Amygdala (tissue), 56 donors: ENCODE measurements at regions not wholly inside any gene's neighbourhood (a gene's known extent, or its start where the extent isn't known, plus 50 kb on each side); places are given as distances from the start of the nearest gene placed in this dataset.

Source experiments
- DNase-seq, 56 donors: peaks; one replicate each; lab custom pipeline; 2025; lab: John Stamatoyannopoulos, UW

DNA sequence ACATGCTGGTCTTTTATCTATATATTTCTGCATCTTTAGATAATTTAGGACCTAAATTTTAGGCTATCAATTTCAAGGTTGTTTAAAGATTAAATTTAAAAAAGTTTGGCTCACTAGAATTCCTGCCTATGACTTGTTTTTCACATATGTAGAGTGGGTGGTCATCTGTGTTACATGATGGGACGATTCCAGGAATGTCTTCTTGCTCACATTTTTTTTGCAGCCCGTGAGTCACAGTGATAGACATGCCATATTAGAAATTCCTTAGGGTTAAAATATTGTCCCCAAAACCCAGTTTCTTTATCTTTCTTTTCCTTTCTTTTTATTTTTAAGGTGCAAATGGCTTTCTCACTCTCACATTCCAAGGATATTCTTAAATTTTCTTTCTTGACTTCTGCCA lies 652.0 kb downstream of the PLCL1 start:
- no peak for DNase-seq

GRCh38 chr2:198453866-198454265 lies 649.5 kb downstream of the PLCL1 start:
- no peak for DNase-seq

DNA sequence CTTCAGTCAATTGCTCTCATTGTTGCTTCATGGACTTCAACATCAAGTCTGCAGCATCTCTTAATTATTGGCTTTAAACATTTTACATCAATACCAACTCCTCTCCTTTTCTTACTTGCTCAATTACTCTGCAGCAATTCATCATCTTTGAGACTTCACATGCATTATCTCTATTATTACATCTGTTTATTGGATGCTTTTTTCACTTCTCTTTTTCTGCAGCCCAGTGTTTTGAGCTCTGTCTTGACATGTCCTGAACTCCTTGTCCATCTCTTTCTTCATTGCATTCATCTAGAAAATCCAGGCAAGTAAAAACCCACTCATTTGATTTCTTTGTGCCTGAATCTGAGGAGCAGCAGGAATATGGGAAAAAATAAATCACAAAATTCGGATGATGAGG lies 647.9 kb downstream of the PLCL1 start:
- no peak for DNase-seq

DNA sequence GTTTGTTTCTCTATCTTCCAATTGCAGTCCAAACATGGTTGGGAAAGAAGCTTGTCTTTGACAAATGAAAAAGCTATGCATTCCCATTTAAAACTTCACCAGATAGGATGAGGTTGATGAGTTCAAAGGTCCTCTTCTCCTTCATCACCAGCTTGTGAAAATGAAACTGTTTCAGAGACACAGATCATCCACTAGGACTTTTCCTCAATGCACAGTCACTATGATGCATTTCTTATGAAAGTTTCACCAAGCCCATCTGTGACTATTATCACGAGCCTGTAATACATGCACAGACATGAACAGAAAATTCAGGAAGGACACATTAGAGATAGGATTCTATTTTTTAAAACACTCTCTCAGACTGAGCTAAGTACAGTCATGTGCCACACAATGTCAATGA lies 644.4 kb downstream of the PLCL1 start:
- no peak for DNase-seq

DNA sequence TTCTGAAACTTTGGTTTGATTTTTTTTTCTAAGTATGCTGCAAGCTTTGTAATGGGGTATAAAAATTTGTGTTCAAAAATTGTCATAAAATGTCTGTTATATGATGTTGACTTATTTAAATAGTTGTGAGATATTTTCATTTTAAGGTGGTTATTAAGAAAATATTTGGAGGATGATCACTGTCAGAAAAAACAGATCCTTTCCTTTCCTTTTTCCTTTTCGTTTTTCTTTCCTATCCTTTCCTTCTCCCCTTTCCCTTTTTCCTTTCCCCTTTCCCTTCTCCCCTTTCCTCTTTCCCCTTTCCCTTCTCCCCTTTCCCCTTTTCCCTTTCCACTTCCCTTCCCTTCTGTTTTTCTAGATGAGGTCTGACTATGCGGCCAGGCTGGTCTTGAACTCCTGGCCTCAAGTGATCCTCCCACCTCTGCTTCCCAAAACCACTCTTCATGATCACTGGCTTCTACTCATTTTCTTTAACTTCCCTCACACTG lies 640.5 kb downstream of the PLCL1 start:
- DNase-seq = no peak

DNA sequence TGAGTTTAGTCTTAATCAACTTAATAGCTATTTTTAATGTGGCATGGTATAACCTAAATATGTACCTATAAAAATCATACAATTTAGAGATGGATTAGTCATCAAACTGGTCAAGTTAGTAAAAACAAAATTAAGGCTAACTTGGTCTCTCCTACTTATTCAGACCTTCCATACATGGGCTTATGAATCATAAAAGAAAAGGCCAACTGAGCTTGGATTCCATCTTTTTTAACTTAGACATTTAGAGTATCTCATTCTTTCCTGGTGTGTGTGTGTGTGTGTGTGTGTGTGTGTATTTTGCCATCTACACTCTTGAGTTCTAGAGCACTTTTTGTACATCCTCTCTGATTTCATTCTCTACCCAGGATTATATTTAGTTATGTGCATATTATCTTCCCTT lies 637.5 kb downstream of the PLCL1 start:
- DNase-seq = no peak

DNA sequence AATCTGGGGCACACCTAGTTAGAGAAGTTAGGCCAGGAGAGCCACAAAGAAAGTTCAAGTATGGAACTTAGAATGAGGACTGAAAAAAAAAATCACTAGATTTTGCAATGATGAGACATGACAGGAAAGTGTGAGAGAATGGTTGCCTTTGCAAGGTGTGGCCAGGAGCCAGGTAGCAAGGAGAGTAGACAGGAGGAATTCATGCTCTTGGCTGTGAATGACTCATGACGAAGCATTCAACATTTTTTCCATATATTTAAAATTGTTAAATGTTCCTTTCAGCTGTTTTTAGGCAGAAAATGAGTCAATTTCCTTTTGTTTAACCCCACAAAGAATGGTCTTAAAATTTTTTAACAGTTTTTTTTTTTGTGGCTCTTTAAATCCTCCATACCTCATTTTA lies 636.9 kb downstream of the PLCL1 start:
- no peak for DNase-seq

DNA sequence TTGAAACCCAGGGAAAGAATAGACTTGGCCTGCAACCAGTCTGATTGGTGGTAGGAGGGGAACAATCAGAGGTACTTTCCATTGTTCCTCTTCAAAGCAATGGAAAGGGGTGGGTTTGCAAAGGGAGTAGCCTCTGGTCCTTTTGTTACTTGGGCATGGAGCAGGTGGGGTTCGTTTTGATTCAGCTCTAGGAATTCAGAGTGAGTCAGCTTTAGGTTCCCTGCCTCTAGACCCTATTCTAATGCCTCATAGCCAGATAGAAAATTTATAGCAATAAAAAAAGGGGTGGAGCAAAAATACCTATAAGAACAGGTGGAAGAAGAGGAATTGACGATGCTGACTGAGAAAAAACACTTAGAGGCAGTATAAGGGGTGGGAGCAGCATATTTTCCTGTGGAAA lies 636.4 kb downstream of the PLCL1 start:
- no peak for DNase-seq

- no peak for DNase-seq
Observed at GRCh38 chr2:198438331-198438730, 633.9 kb downstream of the PLCL1 start.

DNA sequence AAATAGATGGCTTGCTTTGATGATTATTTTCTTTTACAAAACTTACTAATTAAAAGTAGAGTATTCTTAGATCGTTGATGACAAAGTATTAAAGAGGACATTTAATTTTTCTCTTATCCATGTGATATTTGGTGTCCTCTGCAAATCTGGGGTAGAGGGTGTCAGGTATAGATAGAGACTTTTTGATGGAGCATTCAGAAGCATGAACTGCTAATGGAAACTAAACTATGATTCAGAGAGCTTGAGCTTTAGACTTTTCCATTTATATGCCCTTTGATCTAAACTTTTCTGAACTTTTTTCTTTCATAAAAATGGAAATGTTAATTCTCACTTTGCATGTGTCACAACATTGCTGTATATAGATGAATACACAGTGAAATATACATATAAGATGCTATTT lies 619.7 kb downstream of the PLCL1 start:
- DNase-seq = no peak

DNA sequence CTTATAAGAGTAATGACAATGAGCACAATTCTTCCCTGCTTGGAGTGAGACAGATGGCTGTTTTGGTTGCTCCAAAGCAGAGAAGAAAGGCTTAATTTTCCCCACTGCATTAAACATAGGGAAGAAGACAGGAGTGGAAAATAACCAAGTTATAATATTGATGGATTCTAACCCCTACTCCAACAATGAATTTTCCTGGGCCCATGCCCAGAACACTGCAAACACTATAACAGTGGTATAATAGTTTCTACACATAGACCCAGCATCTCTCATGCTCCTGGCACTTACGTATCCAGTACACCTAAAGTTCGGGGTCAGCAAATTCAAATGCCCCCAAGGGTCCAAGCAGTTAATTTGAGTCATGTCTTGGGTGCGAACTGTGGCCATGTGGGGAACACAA lies 613.4 kb downstream of the PLCL1 start:
- no peak for DNase-seq

GRCh38 chr2:198414976-198415375 lies 610.6 kb downstream of the PLCL1 start:
- no peak for DNase-seq

DNA sequence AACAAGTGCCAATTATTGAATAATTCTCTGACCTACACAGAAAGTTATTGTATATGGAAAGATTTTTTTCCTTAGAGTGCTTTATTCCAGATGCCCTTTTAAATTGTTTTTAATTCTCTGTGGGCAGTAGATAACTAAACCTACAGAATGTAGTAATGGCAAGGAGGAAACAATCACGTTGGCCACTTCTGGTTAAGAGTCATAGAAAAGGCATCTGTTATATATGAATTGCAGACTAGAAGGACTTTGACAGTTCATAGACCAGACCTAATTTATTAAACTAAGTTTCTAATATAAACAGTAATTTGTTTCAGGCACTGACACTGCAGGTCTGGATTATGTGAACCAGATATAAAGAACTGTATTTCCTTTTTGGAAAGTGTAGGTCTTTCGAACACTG lies 607.5 kb downstream of the PLCL1 start:
- DNase-seq = no peak

GRCh38 chr2:198408171-198408570 lies 603.8 kb downstream of the PLCL1 start:
- DNase-seq = no peak

DNA sequence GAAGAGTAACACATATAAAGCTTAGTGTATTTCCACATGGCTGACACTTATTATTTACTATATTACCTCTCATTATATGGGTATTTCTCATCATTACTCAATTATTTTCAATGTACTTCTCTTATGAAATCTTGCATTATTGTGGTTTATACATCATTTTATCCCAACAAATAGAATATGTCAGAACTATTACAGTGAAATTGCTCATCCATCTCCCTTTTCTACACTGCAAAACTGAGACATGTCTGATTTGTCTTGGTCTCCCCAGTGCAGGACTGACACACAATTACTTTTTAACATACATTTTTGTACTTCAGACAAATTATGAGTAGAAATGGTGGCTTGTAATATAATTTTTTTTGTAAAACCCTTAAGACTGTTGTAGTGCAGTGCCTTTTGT lies 600.9 kb downstream of the PLCL1 start:
- no peak for DNase-seq

GRCh38 chr2:198401644-198402043 lies 597.3 kb downstream of the PLCL1 start:
- no peak for DNase-seq

DNA sequence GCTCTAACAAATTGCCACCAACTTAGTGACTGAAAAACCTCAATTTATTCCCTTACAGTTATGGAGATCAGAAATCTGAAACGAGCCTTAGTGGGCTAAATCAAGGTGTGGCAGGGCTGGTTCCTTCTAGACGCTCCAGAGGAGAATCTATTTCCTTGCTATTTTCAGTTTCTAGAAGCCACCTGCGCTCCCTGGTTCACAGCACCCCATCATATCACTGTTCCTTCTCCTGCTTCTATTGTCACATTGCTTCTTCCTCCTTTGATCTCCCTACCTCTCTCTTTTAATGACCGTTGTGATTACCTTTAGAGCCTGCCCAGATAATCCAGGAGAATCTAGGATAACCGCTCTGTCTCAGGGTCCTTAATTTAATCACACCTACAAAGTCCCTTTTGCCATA lies 596.6 kb downstream of the PLCL1 start:
- DNase-seq = no peak

GRCh38 chr2:198394208-198394607 lies 589.8 kb downstream of the PLCL1 start:
- DNase-seq = no peak

- no peak for DNase-seq
Observed at GRCh38 chr2:198390670-198391069, 586.3 kb downstream of the PLCL1 start.

GRCh38 chr2:198387677-198388076 lies 583.3 kb downstream of the PLCL1 start:
- no peak for DNase-seq

DNA sequence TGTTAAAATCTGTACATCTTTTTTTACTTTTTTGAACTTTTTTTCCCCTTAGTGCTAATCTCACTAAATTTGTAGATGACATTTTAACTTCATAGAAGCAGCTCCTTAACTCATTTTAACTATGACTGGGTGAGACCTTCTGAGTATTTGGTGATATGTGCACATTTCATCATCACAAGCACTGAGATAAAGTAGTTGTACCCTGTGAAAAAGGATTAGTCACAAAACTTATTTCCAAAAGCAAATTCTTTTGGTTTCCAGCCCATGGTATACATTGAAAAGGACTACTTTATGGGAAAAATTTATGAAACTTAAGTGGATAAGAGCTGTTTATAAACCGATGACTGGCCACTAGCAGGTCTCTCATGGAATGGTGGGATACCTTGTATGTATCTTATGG lies 581.5 kb downstream of the PLCL1 start:
- DNase-seq = no peak

GRCh38 chr2:198385326-198385725 lies 580.9 kb downstream of the PLCL1 start:
- no peak for DNase-seq

DNA sequence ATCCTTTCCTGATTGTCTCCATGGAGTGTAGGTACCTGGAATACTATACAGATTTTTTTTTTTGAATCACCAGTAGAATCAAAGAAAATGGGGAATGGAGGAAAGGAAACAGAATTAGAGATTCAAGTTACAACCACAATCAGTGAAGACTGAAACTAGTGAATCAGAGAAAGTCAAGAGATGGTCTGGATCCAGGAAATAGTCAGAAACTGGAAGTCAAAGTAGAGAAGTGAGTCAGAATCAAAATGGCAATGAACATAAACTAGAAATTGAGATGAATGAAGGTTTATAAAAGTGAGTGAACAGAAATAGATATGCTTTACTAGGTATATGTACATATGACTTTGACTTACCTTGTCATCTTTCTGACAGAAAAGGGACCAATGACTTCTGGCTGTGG lies 579.0 kb downstream of the PLCL1 start:
- DNase-seq = no peak

DNA sequence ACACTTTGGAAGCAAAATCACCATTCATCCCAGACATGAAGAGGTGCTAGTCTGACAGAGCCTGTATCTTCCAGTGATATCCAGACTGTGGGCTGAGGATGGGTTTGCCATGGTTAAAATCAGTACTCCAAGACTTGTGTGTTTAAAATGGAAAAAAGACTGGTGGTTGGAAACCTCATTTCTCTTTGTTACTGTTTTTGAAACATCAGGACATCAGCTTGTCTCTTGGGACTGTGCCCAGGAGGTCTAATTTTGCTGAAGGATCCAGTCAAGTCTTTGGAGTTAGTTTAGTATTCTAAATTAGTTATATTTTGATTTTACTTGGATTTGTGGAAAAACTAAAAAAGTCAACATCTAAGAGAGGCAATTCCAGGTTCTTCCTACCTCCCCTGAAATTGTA lies 578.4 kb downstream of the PLCL1 start:
- no peak for DNase-seq
